HEK293 (cell line): ENCODE measurements at regions not wholly inside any gene's neighbourhood (a gene's known extent, or its start where the extent isn't known, plus 50 kb on each side); places are given as distances from the start of the nearest gene placed in this dataset.

ENCODE experiments used
- CTCF ChIA-PET: fragments of 350-600 bp; formaldehyde crosslinking; extraction: SDS; loops from one replicate; lab custom pipeline; 2021; ENCODE audit warnings: antibody characterized with exemption; lab: Yijun Ruan, JAX
- POLR2A ChIA-PET: fragments of 300-600 bp; formaldehyde crosslinking; extraction: SDS; loops from one replicate; lab custom pipeline; 2020; ENCODE audit warnings: antibody characterized with exemption, inconsistent platforms; lab: Yijun Ruan, JAX
- H3K27ac ChIP-seq: fragments of 200-500 bp; sonication (Bioruptor generic); 2 replicates; pipeline ENCODE4 v1.5.1; 2014; ENCODE audit warnings: low read depth, low read length, control low read depth, inconsistent platforms; ENCODE audit errors: extremely low read depth
- H3K36me3 ChIP-seq, 2 experiments: fragments of 200-500 bp in 1 of 2; sonication (Bioruptor generic) in 1 of 2; 1 replicate in 1 of 2; 2 replicates in 1 of 2; pipeline ENCODE4 v1.5.1; 2014 to 2017; ENCODE audit warnings: inconsistent platforms in 2 of 2, low read length in 2 of 2; ENCODE audit not compliant: control insufficient read depth in 2 of 2, insufficient read depth in 1 of 2
- H3K4me1 ChIP-seq: fragments of 200-500 bp; sonication (Bioruptor generic); 2 replicates; pipeline ENCODE4 v1.5.1; 2014; ENCODE audit warnings: mild to moderate bottlenecking, low read length, inconsistent platforms; ENCODE audit not compliant: control insufficient read depth, insufficient read depth
- H3K4me3 ChIP-seq: 2 replicates; pipeline ENCODE4 v1.5.1; 2011; ENCODE audit warnings: low read depth, mild to moderate bottlenecking, control low read depth, low read length, moderate library complexity
- H3K9me3 ChIP-seq: fragments of 200-500 bp; sonication (Bioruptor generic); 2 replicates; pipeline ENCODE4 v1.5.1; 2014; ENCODE audit warnings: low read depth, low read length, inconsistent platforms; ENCODE audit not compliant: control insufficient read depth, insufficient read depth
- CTCF ChIP-seq: fragments of 450-650 bp; formaldehyde crosslinking; IDR thresholded peaks from 2 replicates; pipeline ENCODE4 v1.5.1; 2016; ENCODE audit warnings: missing biosample characterization, missing genetic modification characterization
- ELK4 ChIP-seq: IDR thresholded peaks from 2 replicates; pipeline ENCODE4 v1.6.1; 2011; ENCODE audit warnings: mild to moderate bottlenecking, low read depth, low read length, borderline replicate concordance
- GLI4 ChIP-seq: fragments of 450-650 bp; formaldehyde crosslinking; IDR thresholded peaks from 2 replicates; pipeline ENCODE4 v1.5.1; 2016; ENCODE audit warnings: missing biosample characterization, missing genetic modification characterization
- HOXA7 ChIP-seq: sonication (generic); formaldehyde crosslinking; IDR thresholded peaks from 2 replicates; pipeline ENCODE4 v1.8.1; 2022; ENCODE audit warnings: missing genetic modification reagents, borderline replicate concordance
- KLF16 ChIP-seq: fragments of 450-650 bp; formaldehyde crosslinking; IDR thresholded peaks from 2 replicates; pipeline ENCODE4 v1.5.1; 2017; ENCODE audit warnings: missing biosample characterization, missing genetic modification characterization
- OVOL3 ChIP-seq: fragments of 450-650 bp; formaldehyde crosslinking; IDR thresholded peaks from 2 replicates; pipeline ENCODE4 v1.5.1; 2016; ENCODE audit warnings: missing biosample characterization, missing genetic modification characterization
- PRDM10 ChIP-seq: fragments of 450-650 bp; formaldehyde crosslinking; IDR thresholded peaks from 2 replicates; pipeline ENCODE4 v1.5.1; 2016; ENCODE audit warnings: missing biosample characterization, missing genetic modification characterization
- REPIN1 ChIP-seq: fragments of 450-650 bp; formaldehyde crosslinking; IDR thresholded peaks from 2 replicates; pipeline ENCODE4 v1.5.1; 2017; ENCODE audit warnings: missing biosample characterization, missing genetic modification characterization, low read depth
- TSHZ1 ChIP-seq: fragments of 450-650 bp; formaldehyde crosslinking; IDR thresholded peaks from 2 replicates; pipeline ENCODE4 v1.5.1; 2016; ENCODE audit warnings: missing biosample characterization, missing genetic modification characterization, borderline replicate concordance
- ZBTB20 ChIP-seq: fragments of 450-650 bp; formaldehyde crosslinking; IDR thresholded peaks from 2 replicates; pipeline ENCODE4 v1.5.1; 2016; ENCODE audit warnings: missing biosample characterization, missing genetic modification characterization
- ZBTB44 ChIP-seq: fragments of 450-650 bp; IDR thresholded peaks from 2 replicates; pipeline ENCODE4 v1.5.1; 2018; ENCODE audit warnings: missing biosample characterization, mild to moderate bottlenecking, missing genetic modification characterization
- ZBTB8A ChIP-seq: fragments of 450-650 bp; formaldehyde crosslinking; IDR thresholded peaks from 2 replicates; pipeline ENCODE4 v1.5.1; 2016; ENCODE audit warnings: missing biosample characterization, missing genetic modification characterization
- ZNF350 ChIP-seq: fragments of 450-650 bp; formaldehyde crosslinking; IDR thresholded peaks from 2 replicates; pipeline ENCODE4 v1.5.0; 2017; ENCODE audit warnings: missing biosample characterization, mild to moderate bottlenecking, missing genetic modification characterization
- ZNF398 ChIP-seq: fragments of 450-650 bp; formaldehyde crosslinking; IDR thresholded peaks from 2 replicates; pipeline ENCODE4 v1.5.1; 2017; ENCODE audit warnings: missing biosample characterization, missing genetic modification characterization
- ZNF510 ChIP-seq: fragments of 450-650 bp; formaldehyde crosslinking; IDR thresholded peaks from 2 replicates; pipeline ENCODE4 v1.5.1; 2018; ENCODE audit warnings: mild to moderate bottlenecking, missing genetic modification characterization, missing biosample characterization; ENCODE audit not compliant: insufficient replicate concordance
- ZNF585B ChIP-seq: fragments of 450-650 bp; formaldehyde crosslinking; IDR thresholded peaks from 2 replicates; pipeline ENCODE4 v1.5.1; 2016; ENCODE audit warnings: missing biosample characterization, missing genetic modification characterization
- ZNF600 ChIP-seq: fragments of 450-650 bp; formaldehyde crosslinking; IDR thresholded peaks from 2 replicates; pipeline ENCODE4 v1.5.1; 2016; ENCODE audit warnings: missing biosample characterization, missing genetic modification characterization
- ZNF658 ChIP-seq: fragments of 450-650 bp; formaldehyde crosslinking; IDR thresholded peaks from 2 replicates; pipeline ENCODE4; 2016; ENCODE audit warnings: missing biosample characterization, missing genetic modification characterization

- TF ChIP-seq CTCF (tag by site-specific recombination) = no peak
- no peak for TF ChIP-seq ZNF398 (tag by site-specific recombination)
- TF ChIP-seq REPIN1 (tag by site-specific recombination) = no peak
- no peak for TF ChIP-seq ELK4
- no peak for TF ChIP-seq ZBTB8A (tag by site-specific recombination)
- no peak for TF ChIP-seq ZNF658
- no peak for TF ChIP-seq OVOL3 (tag by site-specific recombination)
- TF ChIP-seq ZNF510 (tag by site-specific recombination) = no peak
These were observed 98.5 kb upstream of the MME start (continued) for GRCh38 chr3:154981664-154982063.

GRCh38 chr3:154981201-154981600 is 98.9 kb upstream of the MME start:
- H3K9me3 ChIP-seq = no peaks in the 10 kb centered on the region
- H3K4me3 ChIP-seq = no peak overlapping the region
- H3K4me1 ChIP-seq = no peaks in the 10 kb centered on the region
- ChIA-PET CTCF (no interaction called here), POLR2A (no interaction called here)
- no peak overlapping the region for H3K27ac ChIP-seq
- no peaks in the 10 kb centered on the region for H3K36me3 ChIP-seq
- no peak for TF ChIP-seq HOXA7 (CRISPR knock-in tag)
- TF ChIP-seq GLI4 (tag by site-specific recombination) = no peak
- TF ChIP-seq ZBTB20 (tag by site-specific recombination) = no peak
- no peak for TF ChIP-seq ZNF350
- no peak for TF ChIP-seq KLF16
- no peak for TF ChIP-seq PRDM10 (tag by site-specific recombination)
- TF ChIP-seq TSHZ1 (tag by site-specific recombination) = no peak
- no peak for TF ChIP-seq ZBTB44
- no peak for TF ChIP-seq ZNF585B (tag by site-specific recombination)
- no peak for TF ChIP-seq ZNF600 (tag by site-specific recombination)
